ENCODE measurements at regions not wholly inside any gene's neighbourhood (a gene's known extent, or its start where the extent isn't known, plus 50 kb on each side); places are given as distances from the start of the nearest gene placed in this dataset.

DNA sequence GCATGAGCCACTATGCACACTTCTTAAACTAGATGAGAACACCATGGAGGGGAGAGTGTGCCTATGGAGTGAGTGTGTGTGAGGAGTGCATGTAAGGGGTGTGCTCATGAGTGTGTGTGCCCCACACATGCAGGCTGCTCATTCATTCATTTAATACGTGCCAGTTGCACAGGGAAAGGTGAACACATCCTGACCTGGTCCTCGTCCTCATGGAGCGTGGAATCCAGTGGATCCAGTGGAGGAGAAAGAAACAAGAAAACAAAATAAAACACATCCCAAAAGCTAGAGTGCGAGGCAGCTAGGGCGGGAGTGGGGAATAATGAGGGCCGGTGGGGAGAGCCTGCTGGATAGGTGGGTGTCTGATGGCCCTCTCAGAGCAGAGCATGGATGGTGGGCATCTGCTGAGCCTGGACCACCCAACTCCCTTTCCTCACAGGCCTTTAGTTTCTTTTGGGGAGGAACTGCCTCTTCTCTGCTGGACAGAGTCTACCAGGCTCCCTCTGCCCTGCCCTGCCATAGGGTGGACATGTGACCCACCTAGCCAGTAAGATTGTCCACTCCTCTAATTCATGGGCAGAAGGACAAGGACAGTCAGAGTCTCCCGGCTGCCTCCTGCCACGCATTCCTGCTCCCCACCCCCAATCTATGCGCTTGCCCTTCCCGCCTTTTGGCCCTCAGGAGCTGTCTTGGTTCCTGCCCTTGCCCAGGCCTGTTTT is 204.3 kb downstream of the RAB11FIP4 start:
- Histone ChIP-seq H3K9ac (ENCODE audit: low read depth in 1 of 2, low read length in 2 of 2) (no peak overlapping the region), H3K27me3 (ENCODE audit: control insufficient read depth in 4 of 4, insufficient read depth in 4 of 4, low read length in 3 of 4) (no peaks in the 10 kb centered on the region), H3K36me3 (ENCODE audit: control insufficient read depth in 4 of 4, insufficient read depth in 3 of 4, low read depth in 1 of 4, low read length in 3 of 4) (peaks cover 0 to 13% (median 2%) of the 10 kb centered on the region in 4 donors), H3K27ac (ENCODE audit: low read depth in 1 of 2, low read length in 2 of 2) (no peak overlapping the region), H3K4me1 (ENCODE audit: control insufficient read depth in 4 of 4, insufficient read depth in 4 of 4, low read length in 3 of 4) (peaks cover 2 to 12% (median 8%) of the 10 kb centered on the region in 4 donors), H3K9me3 (ENCODE audit: control insufficient read depth in 4 of 4, low read length in 3 of 4) (no peaks in the 10 kb centered on the region), H3K4me3 (ENCODE audit: low read depth in 1 of 3, low read length in 3 of 3) (no peak overlapping the region)
- TF ChIP-seq JUND (IDR thresholded peaks at IDR 0.05) (no peak), GABPA (IDR thresholded peaks at IDR 0.05 in 1 of 2, conservative IDR thresholded peaks at IDR 0.05 in 1 of 2) (no peak), HNF4A (conservative IDR thresholded peaks at IDR 0.05) (no peak)
- TF ChIP-seq, protein P1, sequence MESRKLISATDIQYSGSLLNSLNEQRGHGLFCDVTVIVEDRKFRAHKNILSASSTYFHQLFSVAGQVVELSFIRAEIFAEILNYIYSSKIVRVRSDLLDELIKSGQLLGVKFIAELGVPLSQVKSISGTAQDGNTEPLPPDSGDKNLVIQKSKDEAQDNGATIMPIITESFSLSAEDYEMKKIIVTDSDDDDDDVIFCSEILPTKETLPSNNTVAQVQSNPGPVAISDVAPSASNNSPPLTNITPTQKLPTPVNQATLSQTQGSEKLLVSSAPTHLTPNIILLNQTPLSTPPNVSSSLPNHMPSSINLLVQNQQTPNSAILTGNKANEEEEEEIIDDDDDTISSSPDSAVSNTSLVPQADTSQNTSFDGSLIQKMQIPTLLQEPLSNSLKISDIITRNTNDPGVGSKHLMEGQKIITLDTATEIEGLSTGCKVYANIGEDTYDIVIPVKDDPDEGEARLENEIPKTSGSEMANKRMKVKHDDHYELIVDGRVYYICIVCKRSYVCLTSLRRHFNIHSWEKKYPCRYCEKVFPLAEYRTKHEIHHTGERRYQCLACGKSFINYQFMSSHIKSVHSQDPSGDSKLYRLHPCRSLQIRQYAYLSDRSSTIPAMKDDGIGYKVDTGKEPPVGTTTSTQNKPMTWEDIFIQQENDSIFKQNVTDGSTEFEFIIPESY (IDR thresholded peaks at IDR 0.05): no peak
- DNase-seq (ENCODE audit: low spot score): no peak
- WGBS: 90% methylated on average over 10 of the region's 10 CpGs

DNA sequence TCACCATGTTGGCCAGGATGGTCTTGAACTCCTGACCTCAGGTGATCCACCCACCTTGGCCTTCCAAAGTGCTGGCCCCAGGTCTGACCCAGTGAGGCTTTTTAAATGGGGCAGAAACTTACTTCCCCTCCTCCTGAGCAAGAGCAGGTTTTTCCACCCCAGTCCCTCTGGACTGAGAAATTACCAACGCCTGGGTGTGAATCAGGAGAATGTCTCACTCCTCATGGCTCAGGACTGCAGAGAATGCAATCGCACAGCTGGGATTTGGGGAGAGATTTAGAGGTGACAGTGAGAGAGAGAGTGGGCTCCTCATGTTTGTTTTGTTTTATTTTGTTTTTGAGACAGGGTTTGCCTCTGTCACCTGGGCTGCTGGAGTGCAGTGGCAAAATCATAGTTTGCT is 203.6 kb downstream of the RAB11FIP4 start:
- H3K36me3 ChIP-seq (ENCODE audit: control insufficient read depth in 4 of 4, insufficient read depth in 3 of 4, low read depth in 1 of 4, low read length in 3 of 4): peaks cover 0 to 13% (median 2%) of the 10 kb centered on the region in 4 donors
- TF ChIP-seq, protein P2, sequence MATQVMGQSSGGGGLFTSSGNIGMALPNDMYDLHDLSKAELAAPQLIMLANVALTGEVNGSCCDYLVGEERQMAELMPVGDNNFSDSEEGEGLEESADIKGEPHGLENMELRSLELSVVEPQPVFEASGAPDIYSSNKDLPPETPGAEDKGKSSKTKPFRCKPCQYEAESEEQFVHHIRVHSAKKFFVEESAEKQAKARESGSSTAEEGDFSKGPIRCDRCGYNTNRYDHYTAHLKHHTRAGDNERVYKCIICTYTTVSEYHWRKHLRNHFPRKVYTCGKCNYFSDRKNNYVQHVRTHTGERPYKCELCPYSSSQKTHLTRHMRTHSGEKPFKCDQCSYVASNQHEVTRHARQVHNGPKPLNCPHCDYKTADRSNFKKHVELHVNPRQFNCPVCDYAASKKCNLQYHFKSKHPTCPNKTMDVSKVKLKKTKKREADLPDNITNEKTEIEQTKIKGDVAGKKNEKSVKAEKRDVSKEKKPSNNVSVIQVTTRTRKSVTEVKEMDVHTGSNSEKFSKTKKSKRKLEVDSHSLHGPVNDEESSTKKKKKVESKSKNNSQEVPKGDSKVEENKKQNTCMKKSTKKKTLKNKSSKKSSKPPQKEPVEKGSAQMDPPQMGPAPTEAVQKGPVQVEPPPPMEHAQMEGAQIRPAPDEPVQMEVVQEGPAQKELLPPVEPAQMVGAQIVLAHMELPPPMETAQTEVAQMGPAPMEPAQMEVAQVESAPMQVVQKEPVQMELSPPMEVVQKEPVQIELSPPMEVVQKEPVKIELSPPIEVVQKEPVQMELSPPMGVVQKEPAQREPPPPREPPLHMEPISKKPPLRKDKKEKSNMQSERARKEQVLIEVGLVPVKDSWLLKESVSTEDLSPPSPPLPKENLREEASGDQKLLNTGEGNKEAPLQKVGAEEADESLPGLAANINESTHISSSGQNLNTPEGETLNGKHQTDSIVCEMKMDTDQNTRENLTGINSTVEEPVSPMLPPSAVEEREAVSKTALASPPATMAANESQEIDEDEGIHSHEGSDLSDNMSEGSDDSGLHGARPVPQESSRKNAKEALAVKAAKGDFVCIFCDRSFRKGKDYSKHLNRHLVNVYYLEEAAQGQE (IDR thresholded peaks at IDR 0.05): no peak
- no peak for TF ChIP-seq JUND (IDR thresholded peaks at IDR 0.05)
- TF ChIP-seq FOXA1 (IDR thresholded peaks at IDR 0.05): no peak
- TF ChIP-seq HNF4A (conservative IDR thresholded peaks at IDR 0.05): no peak
- no peak for TF ChIP-seq FOXA2 (IDR thresholded peaks at IDR 0.05)
- no peak for TF ChIP-seq RAD21 (IDR thresholded peaks at IDR 0.05)
- no peak for TF ChIP-seq EGR1 (IDR thresholded peaks at IDR 0.05; ENCODE audit: low read depth in 2 of 2)
- TF ChIP-seq, protein P3, sequence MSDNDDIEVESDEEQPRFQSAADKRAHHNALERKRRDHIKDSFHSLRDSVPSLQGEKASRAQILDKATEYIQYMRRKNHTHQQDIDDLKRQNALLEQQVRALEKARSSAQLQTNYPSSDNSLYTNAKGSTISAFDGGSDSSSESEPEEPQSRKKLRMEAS (IDR thresholded peaks at IDR 0.05): no peak
- TF ChIP-seq, protein P1 (IDR thresholded peaks at IDR 0.05): no peak
- TF ChIP-seq SP1 (IDR thresholded peaks at IDR 0.05): no peak
- TF ChIP-seq, protein P4, sequence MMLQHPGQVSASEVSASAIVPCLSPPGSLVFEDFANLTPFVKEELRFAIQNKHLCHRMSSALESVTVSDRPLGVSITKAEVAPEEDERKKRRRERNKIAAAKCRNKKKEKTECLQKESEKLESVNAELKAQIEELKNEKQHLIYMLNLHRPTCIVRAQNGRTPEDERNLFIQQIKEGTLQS (IDR thresholded peaks at IDR 0.05): no peak
- TF ChIP-seq NR2F2 (IDR thresholded peaks at IDR 0.05): no peak
- TF ChIP-seq RXRA (IDR thresholded peaks at IDR 0.05): no peak
- no peak for TF ChIP-seq YY1 (IDR thresholded peaks at IDR 0.05)
- no peak for TF ChIP-seq GABPA (IDR thresholded peaks at IDR 0.05 in 1 of 2, conservative IDR thresholded peaks at IDR 0.05 in 1 of 2)
- no peak for TF ChIP-seq HNF4G (IDR thresholded peaks at IDR 0.05)
- no peak for TF ChIP-seq TAF1 (conservative IDR thresholded peaks at IDR 0.05)
- WGBS: 95% methylated on average over 2 of the region's 2 CpGs
- DNase-seq (ENCODE audit: low spot score): no peak
- H3K4me3 ChIP-seq (ENCODE audit: low read depth in 1 of 3, low read length in 3 of 3): no peak overlapping the region
- H3K27ac ChIP-seq (ENCODE audit: low read depth in 1 of 2, low read length in 2 of 2): no peak overlapping the region
- no peak overlapping the region for H3K9ac ChIP-seq (ENCODE audit: low read depth in 1 of 2, low read length in 2 of 2)
- no peaks in the 10 kb centered on the region for H3K27me3 ChIP-seq (ENCODE audit: control insufficient read depth in 4 of 4, insufficient read depth in 4 of 4, low read length in 3 of 4)
- H3K9me3 ChIP-seq (ENCODE audit: control insufficient read depth in 4 of 4, low read length in 3 of 4): no peaks in the 10 kb centered on the region
- H3K4me1 ChIP-seq (ENCODE audit: control insufficient read depth in 4 of 4, insufficient read depth in 4 of 4, low read length in 3 of 4): peaks cover 2 to 12% (median 8%) of the 10 kb centered on the region in 4 donors

All from liver (tissue), 7 donors.